ACHN (cell line): ENCODE measurements at regions not wholly inside any gene's neighbourhood (a gene's known extent, or its start where the extent isn't known, plus 50 kb on each side); places are given as distances from the start of the nearest gene placed in this dataset.
"Not testable (repeated sequence)": the region's sequence is repeated elsewhere in the genome, so short reads cannot be mapped to it uniquely, and the experiment has no call there.

Experiments
- DNase-seq: peaks from one replicate; pipeline ENCODE4 v3.0.0-alpha.2; 2015
- in situ Hi-C: cut with HindIII; loops from 2 replicates; pipeline ENCODE4 v1.10.0; 2017; ENCODE audit warnings: low sequenced_read_pairs, low pct_ligation_motif_present, low pct_unique_long_range_greater_than_20kb

DNA sequence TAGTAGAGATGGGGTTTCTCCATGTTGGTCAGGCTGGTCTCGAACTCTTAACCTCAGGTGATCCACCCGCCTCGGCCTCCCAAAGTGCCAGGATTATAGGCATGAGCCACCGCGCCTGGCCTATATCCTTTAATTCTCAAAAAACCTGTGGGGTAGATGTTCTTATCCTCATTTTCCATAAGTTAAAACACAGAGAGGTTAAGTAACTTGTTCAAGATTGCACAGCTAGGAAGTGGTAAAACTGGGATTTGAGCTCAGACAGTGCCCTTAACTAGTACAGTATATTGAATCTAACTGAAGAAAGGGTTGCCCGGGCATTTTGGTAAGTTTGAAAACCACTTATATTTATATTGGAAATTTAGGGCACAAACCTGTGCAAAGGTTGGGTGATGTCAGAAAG lies 116.0 kb downstream of the GLUD2 start:
- in situ Hi-C loops = no loop called here
- DNase-seq = no peak

DNA sequence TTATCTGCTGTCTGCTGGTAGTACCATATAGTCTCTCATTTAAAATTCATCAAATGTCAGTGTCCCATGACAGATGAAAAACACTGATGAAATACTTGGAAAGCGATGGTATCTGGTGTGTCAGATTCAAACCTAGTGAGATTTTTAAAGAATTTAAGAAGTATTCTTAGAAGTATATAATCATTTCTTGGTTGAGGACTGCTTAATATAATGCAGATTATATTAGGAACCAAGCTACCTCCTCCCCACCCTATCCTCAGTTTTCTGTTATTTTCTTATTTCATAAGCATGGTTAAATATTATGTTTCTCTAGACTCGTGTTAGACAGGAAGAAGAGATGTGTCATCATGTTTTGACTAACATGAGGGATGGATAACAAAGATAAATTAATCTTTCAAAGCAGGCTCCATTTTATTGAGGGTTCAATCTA lies 118.5 kb downstream of the GLUD2 start:
- in situ Hi-C loops = no loop called here
- DNase-seq = no peak

DNA sequence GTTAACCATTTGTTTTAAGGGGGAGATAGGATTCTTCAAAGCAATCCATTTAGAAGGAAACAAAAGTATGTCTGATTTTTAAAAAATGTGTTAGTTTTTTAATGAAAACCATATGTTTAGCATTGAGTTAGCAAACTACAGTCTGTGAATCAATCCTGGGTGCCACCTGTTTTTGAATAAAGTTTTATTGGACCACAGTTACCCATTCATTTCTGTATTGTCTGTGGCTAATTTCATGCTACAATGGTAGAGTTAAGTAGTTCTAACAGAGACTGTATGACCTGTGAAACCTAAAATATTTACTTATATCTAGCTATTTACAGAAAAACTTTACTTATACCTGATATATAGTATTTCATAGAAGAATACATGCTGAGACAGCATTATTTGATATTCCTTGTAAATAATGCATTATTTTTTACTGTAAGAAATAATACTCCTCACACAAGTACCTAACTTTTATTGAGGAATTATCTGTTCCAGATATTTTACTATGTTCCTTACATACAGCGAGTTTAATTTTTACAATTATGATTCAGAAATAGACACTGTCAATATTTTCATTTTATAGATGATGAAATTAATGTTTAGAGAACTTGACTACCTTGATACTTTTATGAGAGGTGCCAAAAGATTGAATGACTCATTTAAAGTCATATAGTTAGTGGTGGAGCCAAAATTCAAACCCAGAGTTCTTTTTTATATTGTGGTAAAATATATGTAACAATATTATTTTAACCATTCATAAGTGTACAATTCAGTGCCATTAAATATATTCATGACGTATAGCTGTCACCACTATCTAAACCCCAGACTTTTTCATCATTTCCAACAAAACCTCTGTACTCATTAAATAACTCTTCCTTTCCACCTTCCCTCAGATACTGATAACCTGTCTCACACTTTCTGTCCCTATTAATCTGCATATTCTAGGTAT lies 122.0 kb downstream of the GLUD2 start:
- no peak for DNase-seq
- in situ Hi-C loops = no loop called here

GRCh38 chrX:121172703-121173102 lies 125.3 kb downstream of the GLUD2 start:
- in situ Hi-C loops = no loop called here
- no peak for DNase-seq

- in situ Hi-C loops = no loop called here
- no peak for DNase-seq
Measured at GRCh38 chrX:121179972-121180371, 132.6 kb downstream of the GLUD2 start.

GRCh38 chrX:121191779-121192178 lies 144.4 kb downstream of the GLUD2 start:
- in situ Hi-C loops = no loop called here
- DNase-seq = no peak

GRCh38 chrX:121195719-121196118 lies 148.3 kb downstream of the GLUD2 start:
- DNase-seq = no peak
- in situ Hi-C loops = no loop called here

DNA sequence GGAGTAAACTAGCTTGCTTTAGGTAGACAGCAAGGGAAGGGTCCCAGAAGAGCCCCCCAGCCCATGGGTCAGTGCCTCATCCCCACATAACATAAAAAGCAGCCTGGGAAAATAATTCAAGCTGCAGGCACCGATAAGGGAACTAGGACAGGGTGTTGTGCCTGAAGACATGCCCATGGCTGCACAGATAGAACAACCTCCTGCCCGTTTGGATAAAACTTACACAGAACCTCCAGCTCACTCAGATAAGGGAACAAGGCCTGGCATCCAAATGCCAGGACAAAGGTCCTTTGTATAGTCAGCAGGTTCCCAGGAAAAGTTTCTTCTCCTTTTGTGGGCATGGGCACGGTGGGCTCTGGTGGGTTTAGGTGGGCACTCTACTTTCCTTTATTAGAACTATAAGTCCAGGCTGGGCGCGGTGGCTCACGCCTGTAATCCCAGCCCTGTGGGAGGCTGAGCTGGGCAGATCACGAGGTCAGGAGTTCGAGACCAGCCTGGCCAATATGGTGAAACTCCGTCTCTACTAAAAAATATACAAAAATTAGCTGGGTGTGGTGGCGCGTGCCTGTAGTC lies 149.5 kb downstream of the GLUD2 start:
- in situ Hi-C loops, DNase-seq: not testable (repeated sequence)

GRCh38 chrX:121208563-121208962 lies 161.2 kb downstream of the GLUD2 start:
- no peak for DNase-seq
- in situ Hi-C loops = no loop called here

DNA sequence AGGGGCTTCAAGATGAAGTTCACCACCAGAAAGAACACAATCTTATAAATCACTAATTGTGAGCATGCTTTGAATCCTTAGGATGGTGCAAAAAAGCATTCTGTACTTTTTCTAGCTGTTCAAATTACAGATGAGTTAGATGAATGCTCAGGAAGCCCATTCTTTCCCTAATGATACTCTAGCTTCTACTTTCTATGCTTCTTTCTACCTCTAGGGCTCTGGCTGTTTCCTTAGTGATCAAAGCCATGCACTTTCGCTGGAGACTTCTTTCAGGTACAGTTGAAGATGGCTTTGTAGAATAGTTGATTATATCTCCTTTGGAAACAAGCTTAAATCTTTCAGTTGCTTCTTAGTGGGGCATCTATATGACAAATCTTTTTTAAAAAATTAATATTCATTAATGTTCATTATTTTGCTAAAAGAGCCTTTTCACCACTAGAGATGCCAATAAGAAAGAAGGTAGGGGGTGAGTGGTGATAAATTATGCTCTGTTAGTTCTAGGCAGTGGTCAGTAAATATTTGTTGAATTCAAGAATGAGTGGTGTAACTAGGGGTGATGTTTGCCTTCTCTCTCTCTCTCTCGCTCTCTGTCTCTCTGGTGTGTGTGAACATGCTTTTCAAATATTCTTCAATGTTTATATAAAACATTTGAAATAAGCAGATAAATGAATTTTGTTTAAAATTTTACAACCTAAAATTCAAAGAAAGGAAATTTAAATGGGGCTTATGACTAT lies 169.4 kb downstream of the GLUD2 start:
- in situ Hi-C loops = no loop called here
- no peak for DNase-seq

DNA sequence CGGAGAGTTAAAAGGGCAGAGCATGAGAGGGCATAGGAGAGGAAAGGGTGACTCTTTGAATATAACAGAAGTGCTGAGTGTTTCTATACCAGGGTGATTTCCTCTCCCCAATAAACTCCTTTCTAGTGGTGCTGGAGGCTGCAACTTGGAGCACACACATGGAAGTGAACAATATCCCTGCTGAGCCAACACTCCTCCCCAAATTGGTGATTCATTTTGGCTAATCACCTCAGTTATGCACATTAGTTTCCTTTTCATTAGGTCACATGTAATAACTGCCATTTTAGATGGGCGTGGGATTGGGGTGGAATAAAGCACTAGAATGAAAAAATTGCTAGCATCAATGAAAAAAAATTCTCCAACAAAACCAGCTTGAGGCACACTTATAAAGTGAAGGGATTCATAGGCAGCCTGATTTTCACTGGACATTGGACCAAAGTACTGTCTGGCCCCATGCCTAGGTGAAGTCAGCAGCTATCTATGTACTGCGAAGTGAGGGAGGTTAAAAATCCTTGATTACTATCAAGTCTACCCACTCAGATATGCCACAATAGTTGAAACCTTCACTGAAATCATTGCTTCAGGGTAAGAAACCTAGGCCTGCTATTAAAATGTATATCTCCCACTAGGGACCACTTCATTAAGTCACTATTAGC lies 174.0 kb downstream of the GLUD2 start:
- no peak for DNase-seq
- in situ Hi-C loops = no loop called here

DNA sequence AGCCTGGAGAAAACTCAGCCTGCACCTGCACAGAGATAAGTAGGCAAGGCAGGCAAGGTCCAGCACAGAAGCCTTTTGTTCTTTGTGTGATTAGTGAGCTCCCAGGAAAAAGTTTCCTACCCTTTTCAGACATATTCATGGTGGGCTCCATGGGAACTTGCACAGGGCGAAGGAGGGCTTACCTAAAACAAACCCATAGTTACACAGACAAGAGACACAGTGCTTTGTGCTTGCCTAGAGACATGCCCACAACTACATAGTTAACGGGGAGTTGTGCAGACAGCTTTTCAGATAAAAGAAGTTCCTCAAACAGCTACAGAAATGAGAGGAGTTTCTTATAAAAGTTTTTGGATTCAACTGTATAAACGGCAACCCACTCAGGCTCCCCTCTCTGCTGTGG lies 180.5 kb downstream of the GLUD2 start:
- no peak for DNase-seq
- in situ Hi-C loops = no loop called here

GRCh38 chrX:121231566-121232358 lies 184.4 kb downstream of the GLUD2 start:
- no peak for DNase-seq
- in situ Hi-C loops = no loop called here

DNA sequence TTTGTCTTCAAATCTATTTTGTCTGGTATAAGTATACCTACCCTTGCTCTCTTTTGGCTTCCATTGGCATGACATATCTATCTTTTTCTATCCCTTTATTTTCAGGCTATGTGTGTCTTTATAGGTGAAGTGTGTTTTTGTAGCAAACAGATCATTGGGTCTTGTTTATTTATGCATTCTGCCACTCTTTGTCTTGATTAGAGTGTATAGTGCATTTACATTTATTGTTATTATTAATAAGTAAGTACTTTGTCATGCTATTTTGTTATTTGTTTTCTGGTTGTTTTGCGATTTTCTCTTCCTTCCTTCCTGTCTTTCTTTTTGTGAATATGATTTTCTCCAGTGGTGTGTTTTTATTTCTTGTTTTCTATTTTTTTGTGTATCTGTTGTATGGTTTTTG lies 188.6 kb downstream of the GLUD2 start:
- in situ Hi-C loops = no loop called here
- DNase-seq = no peak

DNA sequence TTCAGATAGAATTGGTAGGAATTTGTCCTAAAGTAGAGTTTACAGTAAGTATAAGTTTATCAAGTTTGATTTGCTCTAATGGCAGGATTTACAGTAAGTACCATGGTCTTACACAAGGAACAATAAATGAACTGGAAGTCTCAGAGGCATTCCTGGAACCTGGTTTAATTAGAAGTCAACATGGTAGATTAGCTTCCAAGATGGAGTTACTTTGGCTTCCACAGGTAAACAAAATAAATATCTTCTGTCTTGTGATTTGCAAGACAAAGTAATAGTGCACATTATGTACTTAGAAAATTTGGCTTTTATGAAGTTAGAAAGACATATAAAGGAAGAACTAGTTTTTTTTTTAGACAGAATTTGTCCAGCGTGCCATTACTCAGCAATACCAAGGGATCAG lies 190.7 kb downstream of the GLUD2 start:
- in situ Hi-C loops = no loop called here
- no peak for DNase-seq

- no peak for DNase-seq
- in situ Hi-C loops = no loop called here
Measured at GRCh38 chrX:121244511-121244910, 197.1 kb downstream of the GLUD2 start.

GRCh38 chrX:121245763-121246162 lies 198.4 kb downstream of the GLUD2 start:
- no peak for DNase-seq
- in situ Hi-C loops = no loop called here

GRCh38 chrX:121254336-121254735 lies 206.9 kb downstream of the GLUD2 start:
- in situ Hi-C loops = no loop called here
- DNase-seq = no peak
